ENCODE measurements at regions not wholly inside any gene's neighbourhood (a gene's known extent, or its start where the extent isn't known, plus 50 kb on each side); places are given as distances from the start of the nearest gene placed in this dataset.

DNA sequence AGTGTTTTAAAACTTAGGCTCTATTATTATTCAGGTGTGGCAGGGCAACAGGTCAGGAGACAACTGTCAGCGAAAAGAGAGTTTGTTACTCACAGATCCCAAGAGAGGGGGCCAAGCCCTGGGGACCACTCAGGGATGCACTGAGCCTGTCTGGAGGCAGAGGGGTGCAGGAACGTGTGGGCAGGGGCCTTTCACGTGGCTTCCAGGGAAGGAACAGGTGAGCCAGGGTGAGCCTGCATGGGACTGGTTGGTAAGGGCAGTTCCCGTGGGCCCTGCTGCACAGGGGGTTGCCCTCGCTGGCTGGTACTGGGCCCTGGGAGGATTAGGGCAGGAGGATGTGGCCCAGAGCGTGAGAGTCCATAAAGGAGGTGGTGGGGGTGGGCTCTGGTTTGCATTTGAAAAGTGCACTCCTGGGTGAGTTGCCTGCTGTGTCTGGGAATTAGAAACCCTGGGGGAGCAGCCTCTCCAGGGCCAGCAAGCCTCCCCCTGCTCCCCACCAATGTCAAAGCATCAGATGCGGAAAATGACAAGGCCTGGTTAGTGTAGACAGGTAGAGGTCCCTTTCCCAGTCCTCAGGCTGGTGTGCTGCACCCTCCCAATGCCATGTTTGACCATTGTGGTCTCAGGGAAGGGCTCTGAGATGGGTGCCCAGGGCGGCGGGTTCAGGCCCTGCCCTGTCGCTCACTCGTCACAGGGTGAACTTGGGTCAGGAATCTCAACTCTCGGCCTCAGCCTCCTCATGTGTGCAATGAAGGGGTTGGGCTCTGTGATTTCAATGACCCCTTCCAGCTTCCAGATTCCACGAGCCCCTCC lies 127.4 kb upstream of the RPS6KA2 start:
- Histone ChIP-seq H3K4me3 (ENCODE audit: low read length) (no peak overlapping the region), H3K36me3 (ENCODE audit: control insufficient read depth, low read depth, low read length) (no peaks in the 10 kb centered on the region), H3K9ac (ENCODE audit: low read length) (no peak overlapping the region), H3K27me3 (ENCODE audit: control insufficient read depth, insufficient read depth, low read length) (no peaks in the 10 kb centered on the region), H3K4me1 (ENCODE audit: control insufficient read depth, low read depth, low read length) (peaks cover 34% of the 10 kb centered on the region), H3K27ac (ENCODE audit: low read length) (no peak overlapping the region), H3K9me3 (ENCODE audit: control insufficient read depth, low read depth, low read length) (no peaks in the 10 kb centered on the region)

DNA sequence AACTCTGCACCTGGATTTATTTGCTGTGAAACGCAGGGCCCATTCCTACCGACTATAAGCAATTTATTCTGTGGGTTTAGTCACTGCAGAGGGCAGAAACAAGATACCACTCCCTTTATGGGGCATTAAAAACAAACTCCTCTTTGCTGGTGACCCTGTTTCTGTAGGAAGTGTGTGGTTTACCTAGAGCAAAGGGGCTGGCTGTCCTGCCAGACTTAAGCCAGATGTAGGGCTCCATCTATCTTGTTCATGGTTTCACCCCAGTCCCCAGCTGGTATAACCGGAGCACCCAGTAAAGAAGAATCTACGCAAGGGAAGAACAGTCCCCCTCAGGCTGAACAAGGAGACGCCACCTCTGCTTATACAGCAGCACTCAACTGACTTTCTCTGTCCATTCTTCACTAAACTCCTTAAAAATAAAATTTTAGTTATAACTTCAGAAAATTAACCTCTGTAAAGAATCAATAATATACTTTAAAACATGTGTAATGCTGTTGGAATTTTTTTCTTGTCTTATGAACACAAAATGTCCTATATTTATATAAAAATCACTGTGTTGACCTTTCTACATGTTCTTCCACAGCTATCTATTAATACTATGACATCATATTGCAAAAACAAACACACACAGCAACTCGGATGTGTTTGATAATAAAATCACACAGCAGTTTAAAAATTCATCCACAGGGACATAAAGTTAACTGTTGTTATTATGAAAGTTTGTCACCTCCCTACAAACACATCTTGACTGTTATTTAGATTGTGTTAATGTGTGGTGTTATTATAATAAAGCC lies 126.1 kb upstream of the RPS6KA2 start:
- Histone ChIP-seq H3K4me1 (ENCODE audit: control insufficient read depth, low read depth, low read length) (peaks cover 33% of the 10 kb centered on the region), H3K27me3 (ENCODE audit: control insufficient read depth, insufficient read depth, low read length) (no peaks in the 10 kb centered on the region), H3K9ac (ENCODE audit: low read length) (no peak overlapping the region), H3K27ac (ENCODE audit: low read length) (no peak overlapping the region), H3K4me3 (ENCODE audit: low read length) (no peak overlapping the region), H3K36me3 (ENCODE audit: control insufficient read depth, low read depth, low read length) (no peaks in the 10 kb centered on the region), H3K9me3 (ENCODE audit: control insufficient read depth, low read depth, low read length) (no peaks in the 10 kb centered on the region)

DNA sequence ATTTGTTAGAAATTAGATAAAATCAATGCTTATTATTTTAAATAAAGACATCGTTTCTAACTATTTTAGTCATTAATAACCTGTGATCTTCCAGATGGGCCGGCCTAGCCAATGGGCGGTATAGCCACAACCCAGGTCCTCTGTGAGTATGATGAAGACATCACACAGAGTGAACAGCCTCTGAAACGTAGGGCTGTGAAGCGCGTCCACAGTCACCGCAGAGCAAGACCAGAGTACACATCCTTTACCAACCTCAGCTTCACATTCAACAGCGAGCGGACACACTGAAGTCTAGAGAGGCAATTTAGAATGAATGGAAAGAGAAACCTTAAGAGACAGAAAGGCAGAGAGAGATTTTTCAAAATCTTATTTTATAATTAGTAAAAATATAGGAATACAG lies 125.0 kb upstream of the RPS6KA2 start:
- Histone ChIP-seq H3K27me3 (ENCODE audit: control insufficient read depth, insufficient read depth, low read length) (no peaks in the 10 kb centered on the region), H3K27ac (ENCODE audit: low read length) (no peak overlapping the region)

DNA sequence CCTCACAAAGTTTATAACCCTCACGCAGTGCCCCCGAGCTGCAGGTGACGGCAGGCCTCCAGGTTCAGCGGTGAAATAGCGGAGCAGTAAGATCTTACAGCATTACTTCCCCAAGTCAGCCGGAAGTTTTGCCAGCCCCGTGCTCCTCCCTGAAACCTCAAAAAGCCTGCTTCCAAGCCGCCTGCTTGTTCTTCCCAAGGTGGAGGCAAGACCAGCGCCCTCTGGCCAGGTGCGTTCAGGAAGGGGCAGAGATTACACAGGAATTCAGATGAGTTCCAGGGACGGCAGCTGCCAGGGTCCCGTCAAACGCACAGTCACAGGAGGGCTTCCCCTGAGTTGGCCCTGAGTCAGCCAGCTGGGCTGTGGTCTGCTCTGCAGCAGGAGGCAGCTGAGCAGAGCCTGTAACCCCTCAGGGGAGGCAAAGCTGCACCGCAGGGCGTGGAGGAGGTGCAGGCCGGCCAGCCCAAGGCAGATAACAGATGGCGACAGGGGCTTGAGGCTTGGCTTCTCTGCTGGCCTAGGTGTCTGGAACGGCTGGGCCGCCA lies 124.1 kb upstream of the RPS6KA2 start:
- Histone ChIP-seq H3K36me3 (ENCODE audit: control insufficient read depth, low read depth, low read length) (no peaks in the 10 kb centered on the region), H3K9me3 (ENCODE audit: control insufficient read depth, low read depth, low read length) (no peaks in the 10 kb centered on the region), H3K27me3 (ENCODE audit: control insufficient read depth, insufficient read depth, low read length) (no peaks in the 10 kb centered on the region), H3K9ac (ENCODE audit: low read length) (no peak overlapping the region), H3K27ac (ENCODE audit: low read length) (no peak overlapping the region), H3K4me3 (ENCODE audit: low read length) (no peak overlapping the region), H3K4me1 (ENCODE audit: control insufficient read depth, low read depth, low read length) (peaks cover 34% of the 10 kb centered on the region)

More for the DNA sequence above, 125.0 kb upstream of the RPS6KA2 start:
- peaks cover 33% of the 10 kb centered on the region for H3K4me1 ChIP-seq (ENCODE audit: control insufficient read depth, low read depth, low read length)
- H3K9ac ChIP-seq (ENCODE audit: low read length): no peak overlapping the region
- no peak overlapping the region for H3K4me3 ChIP-seq (ENCODE audit: low read length)
- H3K36me3 ChIP-seq (ENCODE audit: control insufficient read depth, low read depth, low read length): no peaks in the 10 kb centered on the region
- H3K9me3 ChIP-seq (ENCODE audit: control insufficient read depth, low read depth, low read length): no peaks in the 10 kb centered on the region

DNA sequence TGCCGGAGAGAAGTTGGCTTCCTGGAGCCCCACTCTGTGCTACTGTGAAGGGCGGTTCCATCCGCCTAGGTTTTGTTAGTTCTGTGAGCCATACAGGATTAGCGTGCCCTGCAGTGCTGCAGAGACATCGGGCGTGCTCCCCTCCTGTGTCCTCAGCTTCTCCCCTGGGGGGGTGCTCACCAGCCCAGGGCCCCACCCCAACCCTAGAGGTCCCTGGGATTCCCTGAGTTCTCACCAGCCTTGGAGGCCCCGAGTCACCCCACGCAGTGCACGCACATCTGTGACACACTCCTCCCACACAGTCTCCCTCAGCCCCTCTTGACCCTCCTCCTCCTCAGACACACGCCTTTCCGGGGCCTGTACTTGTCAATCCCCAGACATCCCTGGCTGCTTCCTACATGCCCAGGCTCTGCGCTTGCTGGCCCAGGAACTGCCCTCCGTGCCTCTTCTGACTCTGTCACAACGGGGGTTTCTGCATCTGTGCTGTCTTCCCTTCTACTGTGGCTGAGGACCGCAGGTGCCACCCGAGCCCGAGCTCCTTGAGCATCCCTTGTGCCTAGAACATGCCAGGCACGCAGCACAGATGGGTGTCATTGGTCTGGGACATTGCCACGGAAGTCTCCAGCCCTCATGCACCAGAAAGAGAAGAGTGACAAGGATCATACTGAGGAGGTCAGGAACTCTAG lies 123.2 kb upstream of the RPS6KA2 start:
- H3K36me3 ChIP-seq (ENCODE audit: control insufficient read depth, low read depth, low read length): no peaks in the 10 kb centered on the region
- peaks cover 34% of the 10 kb centered on the region for H3K4me1 ChIP-seq (ENCODE audit: control insufficient read depth, low read depth, low read length)
- H3K4me3 ChIP-seq (ENCODE audit: low read length): no peak overlapping the region
- H3K9me3 ChIP-seq (ENCODE audit: control insufficient read depth, low read depth, low read length): no peaks in the 10 kb centered on the region
- no peak overlapping the region for H3K27ac ChIP-seq (ENCODE audit: low read length)
- H3K27me3 ChIP-seq (ENCODE audit: control insufficient read depth, insufficient read depth, low read length): no peaks in the 10 kb centered on the region
- no peak overlapping the region for H3K9ac ChIP-seq (ENCODE audit: low read length)

DNA sequence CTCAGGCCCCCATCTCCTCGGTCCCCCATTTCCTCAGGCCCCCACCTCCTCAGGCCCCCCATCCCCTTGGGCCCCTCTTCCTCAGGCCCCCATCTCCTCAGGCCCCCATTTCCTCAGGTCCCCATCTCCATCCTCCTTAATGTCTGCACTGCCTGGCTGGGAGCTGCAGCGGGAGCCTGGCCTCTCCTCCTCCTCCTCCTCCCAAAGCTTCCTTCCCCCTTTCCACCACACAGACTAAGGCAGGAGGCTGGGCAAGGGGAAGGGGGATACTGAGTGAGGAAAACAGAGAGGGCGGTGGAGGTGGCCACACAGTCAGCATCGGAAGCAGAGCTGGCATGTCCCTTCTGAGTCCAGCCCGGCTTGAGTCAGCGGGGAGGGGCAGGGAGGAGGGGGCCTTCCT lies 122.6 kb upstream of the RPS6KA2 start:
- Histone ChIP-seq H3K9me3 (ENCODE audit: control insufficient read depth, low read depth, low read length) (no peaks in the 10 kb centered on the region), H3K9ac (ENCODE audit: low read length) (no peak overlapping the region), H3K4me1 (ENCODE audit: control insufficient read depth, low read depth, low read length) (peaks cover 32% of the 10 kb centered on the region), H3K27ac (ENCODE audit: low read length) (no peak overlapping the region), H3K27me3 (ENCODE audit: control insufficient read depth, insufficient read depth, low read length) (no peaks in the 10 kb centered on the region), H3K36me3 (ENCODE audit: control insufficient read depth, low read depth, low read length) (no peaks in the 10 kb centered on the region), H3K4me3 (ENCODE audit: low read length) (no peak overlapping the region)

DNA sequence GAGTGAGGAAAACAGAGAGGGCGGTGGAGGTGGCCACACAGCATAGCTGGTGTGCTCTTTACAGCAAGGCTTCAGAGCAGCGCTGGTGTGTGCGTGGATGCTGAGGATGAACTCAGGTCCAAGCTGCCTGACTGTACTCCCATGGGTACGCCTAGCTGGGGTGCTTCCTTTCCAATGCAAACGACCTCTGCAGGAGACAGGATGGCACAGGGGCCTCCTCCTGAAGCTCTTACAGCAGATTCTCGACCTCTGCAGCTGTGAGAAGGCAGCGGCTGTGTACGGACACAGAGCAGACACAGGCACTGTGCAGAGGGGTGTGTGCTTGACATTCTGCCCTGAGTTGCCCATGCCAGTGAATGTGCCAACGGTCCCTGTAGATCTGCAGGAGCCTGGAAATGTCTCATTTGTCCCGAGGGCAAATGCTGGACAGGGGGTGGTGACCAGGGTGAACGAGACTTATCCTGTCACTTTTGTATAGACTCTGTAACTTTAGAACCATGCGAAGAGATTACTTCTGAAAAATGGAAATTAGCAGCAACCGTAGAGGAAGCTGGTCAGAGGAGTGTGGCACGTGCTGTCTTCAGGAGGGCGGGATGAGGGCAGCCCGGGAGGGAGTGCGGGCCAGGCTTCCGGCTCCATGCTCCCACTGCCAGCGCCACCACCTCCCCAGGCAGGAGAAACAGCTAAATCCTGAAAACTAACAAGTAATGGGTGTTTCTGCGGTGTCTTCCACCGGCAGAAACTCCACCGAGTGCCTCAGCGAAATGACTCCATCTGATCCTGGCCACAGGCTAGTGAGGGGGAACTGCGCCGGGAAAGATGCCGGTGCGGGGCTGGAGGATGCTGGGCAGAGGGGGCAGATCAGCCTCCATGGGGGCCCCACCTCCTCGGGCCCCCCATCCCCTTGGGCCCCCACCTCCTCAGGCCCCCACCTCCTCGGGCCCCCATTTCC lies 120.9 kb upstream of the RPS6KA2 start:
- peaks cover 20% of the 10 kb centered on the region for H3K4me1 ChIP-seq (ENCODE audit: control insufficient read depth, low read depth, low read length)
- H3K9me3 ChIP-seq (ENCODE audit: control insufficient read depth, low read depth, low read length): no peaks in the 10 kb centered on the region
- H3K27ac ChIP-seq (ENCODE audit: low read length): no peak overlapping the region
- no peaks in the 10 kb centered on the region for H3K27me3 ChIP-seq (ENCODE audit: control insufficient read depth, insufficient read depth, low read length)
- H3K9ac ChIP-seq (ENCODE audit: low read length): no peak overlapping the region
- H3K36me3 ChIP-seq (ENCODE audit: control insufficient read depth, low read depth, low read length): no peaks in the 10 kb centered on the region
- H3K4me3 ChIP-seq (ENCODE audit: low read length): no peak overlapping the region

DNA sequence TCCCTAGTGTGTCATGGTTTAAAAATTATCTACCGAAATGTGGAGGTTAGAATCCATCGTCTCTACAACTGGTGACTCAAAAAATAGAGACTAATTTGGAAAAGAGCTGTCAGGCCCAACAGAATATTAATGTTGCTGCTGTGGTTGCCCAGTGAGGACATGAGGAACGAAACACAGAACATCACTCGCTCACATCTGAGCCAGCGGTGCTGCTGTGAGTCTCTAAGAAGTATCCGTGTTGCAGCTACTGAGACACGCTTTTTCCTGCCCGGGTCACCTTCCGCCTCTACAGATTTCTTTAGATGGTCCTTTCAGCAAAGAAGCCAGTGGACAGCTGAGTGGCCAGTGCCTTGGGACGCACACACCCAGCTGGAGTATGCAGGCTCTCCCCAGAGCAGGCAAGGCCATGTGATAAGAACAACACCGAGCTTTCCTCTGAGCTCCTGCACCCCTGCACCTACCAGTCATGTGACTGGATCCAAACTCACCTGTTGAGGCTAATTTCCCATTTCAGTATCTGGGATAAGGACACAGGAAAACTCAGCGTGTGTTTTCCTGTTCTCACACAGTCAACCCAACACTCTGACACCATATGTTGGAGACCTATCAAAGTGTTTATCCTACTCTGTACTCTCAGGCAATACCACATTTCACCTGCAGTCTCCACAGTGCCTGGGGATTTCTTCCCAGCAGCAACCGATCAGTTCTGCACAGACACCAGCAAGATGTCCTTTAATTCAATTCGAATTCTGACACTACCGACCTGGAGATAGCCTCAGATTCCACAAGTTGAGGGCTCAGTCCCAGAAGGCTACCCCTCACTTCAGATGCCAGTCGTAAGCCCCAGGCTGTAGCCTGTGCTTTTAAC lies 119.0 kb upstream of the RPS6KA2 start:
- no peak overlapping the region for H3K9ac ChIP-seq (ENCODE audit: low read length)
- no peaks in the 10 kb centered on the region for H3K27me3 ChIP-seq (ENCODE audit: control insufficient read depth, insufficient read depth, low read length)
- no peaks in the 10 kb centered on the region for H3K9me3 ChIP-seq (ENCODE audit: control insufficient read depth, low read depth, low read length)
- H3K36me3 ChIP-seq (ENCODE audit: control insufficient read depth, low read depth, low read length): no peaks in the 10 kb centered on the region
- no peak overlapping the region for H3K4me3 ChIP-seq (ENCODE audit: low read length)
- no peak overlapping the region for H3K27ac ChIP-seq (ENCODE audit: low read length)
- peaks cover 18% of the 10 kb centered on the region for H3K4me1 ChIP-seq (ENCODE audit: control insufficient read depth, low read depth, low read length)

DNA sequence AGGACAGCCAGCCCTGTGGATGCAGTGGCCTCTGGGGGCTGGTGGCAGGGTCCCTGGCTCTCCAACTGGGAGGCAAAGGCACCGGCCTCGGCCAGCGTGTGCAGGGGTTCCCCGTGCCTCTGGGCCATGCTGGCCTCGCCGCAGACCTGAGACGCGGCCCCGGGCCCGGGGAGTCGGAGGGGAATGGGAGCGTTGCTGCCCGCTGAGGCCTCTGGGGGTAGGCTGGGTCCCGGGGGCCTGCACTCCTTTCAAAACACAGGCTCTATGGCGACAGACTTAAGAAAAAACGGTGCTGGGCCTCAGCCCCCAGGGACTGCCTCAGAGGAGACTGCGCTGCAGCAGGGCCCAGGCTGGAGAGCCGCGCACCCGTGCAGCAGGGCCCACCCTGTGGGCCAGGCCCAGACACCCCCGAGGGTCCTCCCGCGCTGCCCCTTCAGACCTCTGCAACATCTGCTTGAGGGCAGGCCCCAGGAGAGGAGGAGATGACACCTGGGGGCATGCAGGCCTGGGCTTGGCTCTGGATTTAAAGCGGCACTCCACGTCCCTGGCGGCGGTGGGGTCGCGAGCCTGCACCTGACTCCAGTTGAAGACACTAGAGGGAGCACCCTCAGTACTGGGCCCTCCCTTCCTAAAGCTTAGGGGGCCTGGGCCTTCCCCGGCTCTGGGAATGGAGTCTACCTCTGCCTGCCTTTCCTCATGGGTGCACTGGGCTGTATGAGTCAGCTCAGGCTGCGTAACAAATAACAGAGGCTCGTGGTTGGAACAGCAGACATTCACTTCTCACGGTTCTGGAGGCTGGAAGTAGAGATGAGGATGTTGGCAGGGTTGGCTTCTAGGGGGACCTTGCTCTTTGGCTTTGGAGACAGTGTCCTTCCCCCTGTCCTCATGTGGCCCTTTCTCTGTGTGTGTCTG lies 117.4 kb upstream of the RPS6KA2 start:
- Histone ChIP-seq H3K4me1 (ENCODE audit: control insufficient read depth, low read depth, low read length) (peaks cover 13% of the 10 kb centered on the region), H3K36me3 (ENCODE audit: control insufficient read depth, low read depth, low read length) (no peaks in the 10 kb centered on the region), H3K9ac (ENCODE audit: low read length) (no peak overlapping the region), H3K4me3 (ENCODE audit: low read length) (no peak overlapping the region), H3K9me3 (ENCODE audit: control insufficient read depth, low read depth, low read length) (no peaks in the 10 kb centered on the region), H3K27ac (ENCODE audit: low read length) (no peak overlapping the region), H3K27me3 (ENCODE audit: control insufficient read depth, insufficient read depth, low read length) (no peaks in the 10 kb centered on the region)

Measured in iPS-18a (cell line).